ENCODE measurements at regions not wholly inside any gene's neighbourhood (a gene's known extent, or its start where the extent isn't known, plus 50 kb on each side); places are given as distances from the start of the nearest gene placed in this dataset.
A peak's percentile ranks its signal among the peaks of the same experiment; 100 is the strongest.

DNA sequence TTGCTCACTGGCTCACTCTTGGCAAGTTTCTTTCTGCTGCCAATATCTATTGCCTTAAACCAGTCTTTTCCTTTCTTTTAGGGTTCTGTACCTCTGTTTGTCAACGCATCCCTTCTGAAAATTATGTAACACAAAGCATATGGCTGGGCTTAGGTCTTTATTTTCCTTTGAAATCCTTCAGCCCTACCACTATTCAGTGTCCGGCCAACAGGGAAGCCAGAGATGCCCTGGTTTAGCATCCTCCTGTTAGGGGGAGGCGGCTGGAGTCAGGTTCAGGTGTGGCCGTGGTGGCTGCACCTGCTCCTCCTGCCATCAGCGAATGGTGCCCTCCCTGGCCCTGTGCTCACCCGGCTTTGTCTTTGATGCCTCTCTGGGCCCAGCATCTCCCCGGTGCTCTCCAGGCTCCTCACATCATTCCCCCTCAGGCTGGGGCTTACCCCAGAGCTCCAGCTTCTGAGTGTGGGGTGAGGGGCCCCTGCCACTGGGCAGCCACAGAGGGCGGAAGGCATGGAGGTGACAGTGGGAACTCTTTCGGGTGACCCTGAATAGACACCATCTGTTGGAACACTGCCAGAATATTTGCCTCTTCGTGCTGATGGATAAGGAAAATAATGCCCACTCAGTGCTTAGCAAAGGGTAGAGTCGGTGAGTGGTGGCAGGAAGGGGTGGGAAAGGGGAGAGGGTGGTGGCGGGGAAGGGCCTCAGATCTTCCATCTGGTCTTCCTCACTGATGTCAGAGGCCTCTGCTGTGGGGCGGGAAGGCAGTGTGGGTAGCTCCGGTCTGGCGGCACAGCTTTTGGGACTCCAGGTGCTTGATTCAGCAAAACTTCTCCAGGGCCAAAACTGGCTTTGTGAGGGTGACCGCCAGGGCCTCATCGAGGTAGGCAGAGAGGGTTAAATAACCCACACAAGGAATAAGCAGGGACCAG is 97.2 kb downstream of the DACT2 start:
- H2AFZ ChIP-seq (ENCODE audit: insufficient read depth, low read depth, low read length, poor library complexity, severe bottlenecking), result no peak overlapping the region
- H3K36me3 ChIP-seq (replicated peaks in 1 of 2; ENCODE audit: control insufficient read depth in 1 of 2, insufficient read depth in 2 of 2, low read length in 2 of 2), result no peaks in the 10 kb centered on the region
- no peak overlapping the region for H3K27ac ChIP-seq (ENCODE audit: low read depth in 1 of 2, low read length in 2 of 2)
- no peaks in the 10 kb centered on the region for H3K9me3 ChIP-seq (replicated peaks in 1 of 2; ENCODE audit: control insufficient read depth in 1 of 2, insufficient read depth in 1 of 2, low read length in 2 of 2)
- no peaks in the 10 kb centered on the region for H4K20me1 ChIP-seq (ENCODE audit: insufficient read depth, low read length)
- Mint-ChIP-seq H3K27ac (no peak overlapping the region), H3K9me3 (peaks cover 0 to 2% (median 0%) of the 10 kb centered on the region in 7 donors), H3K27me3 (ENCODE audit: low read depth in 3 of 3) (peaks cover 0 to 6% (median 2%) of the 10 kb centered on the region in 3 donors), H3K4me3 (no peak overlapping the region), H3K36me3 (no peaks in the 10 kb centered on the region), H3K4me1 (no peaks in the 10 kb centered on the region)
- intact Hi-C loops (cut with micrococcal nuclease), result no loop called here
- no peak overlapping the region for H3K4me3 ChIP-seq (replicated peaks in 1 of 3; ENCODE audit: low read depth in 2 of 3, low read length in 3 of 3)
- H3K4me2 ChIP-seq (replicated peaks; ENCODE audit: extremely low read depth, low read length, poor library complexity, severe bottlenecking), result no peak overlapping the region
- WGBS (ENCODE audit: insufficient coverage), result 90% methylated on average over 13 of the region's 17 CpGs
- no peak for DNase-seq
- H3K9ac ChIP-seq (ENCODE audit: insufficient read depth, low read length, poor library complexity, severe bottlenecking), result no peak overlapping the region
- H3K79me2 ChIP-seq (ENCODE audit: insufficient read depth, low read length), result no peaks in the 10 kb centered on the region
- H3K4me1 ChIP-seq (ENCODE audit: control insufficient read depth in 1 of 2, insufficient read depth in 2 of 2, low read length in 2 of 2), result no peaks in the 10 kb centered on the region
- H3K27me3 ChIP-seq (ENCODE audit: control insufficient read depth in 2 of 2, insufficient read depth in 2 of 2, low read length in 2 of 2), result no peaks in the 10 kb centered on the region
- TF ChIP-seq, protein P1, sequence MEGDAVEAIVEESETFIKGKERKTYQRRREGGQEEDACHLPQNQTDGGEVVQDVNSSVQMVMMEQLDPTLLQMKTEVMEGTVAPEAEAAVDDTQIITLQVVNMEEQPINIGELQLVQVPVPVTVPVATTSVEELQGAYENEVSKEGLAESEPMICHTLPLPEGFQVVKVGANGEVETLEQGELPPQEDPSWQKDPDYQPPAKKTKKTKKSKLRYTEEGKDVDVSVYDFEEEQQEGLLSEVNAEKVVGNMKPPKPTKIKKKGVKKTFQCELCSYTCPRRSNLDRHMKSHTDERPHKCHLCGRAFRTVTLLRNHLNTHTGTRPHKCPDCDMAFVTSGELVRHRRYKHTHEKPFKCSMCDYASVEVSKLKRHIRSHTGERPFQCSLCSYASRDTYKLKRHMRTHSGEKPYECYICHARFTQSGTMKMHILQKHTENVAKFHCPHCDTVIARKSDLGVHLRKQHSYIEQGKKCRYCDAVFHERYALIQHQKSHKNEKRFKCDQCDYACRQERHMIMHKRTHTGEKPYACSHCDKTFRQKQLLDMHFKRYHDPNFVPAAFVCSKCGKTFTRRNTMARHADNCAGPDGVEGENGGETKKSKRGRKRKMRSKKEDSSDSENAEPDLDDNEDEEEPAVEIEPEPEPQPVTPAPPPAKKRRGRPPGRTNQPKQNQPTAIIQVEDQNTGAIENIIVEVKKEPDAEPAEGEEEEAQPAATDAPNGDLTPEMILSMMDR (IDR thresholded peaks at IDR 0.05), result no peak

DNA sequence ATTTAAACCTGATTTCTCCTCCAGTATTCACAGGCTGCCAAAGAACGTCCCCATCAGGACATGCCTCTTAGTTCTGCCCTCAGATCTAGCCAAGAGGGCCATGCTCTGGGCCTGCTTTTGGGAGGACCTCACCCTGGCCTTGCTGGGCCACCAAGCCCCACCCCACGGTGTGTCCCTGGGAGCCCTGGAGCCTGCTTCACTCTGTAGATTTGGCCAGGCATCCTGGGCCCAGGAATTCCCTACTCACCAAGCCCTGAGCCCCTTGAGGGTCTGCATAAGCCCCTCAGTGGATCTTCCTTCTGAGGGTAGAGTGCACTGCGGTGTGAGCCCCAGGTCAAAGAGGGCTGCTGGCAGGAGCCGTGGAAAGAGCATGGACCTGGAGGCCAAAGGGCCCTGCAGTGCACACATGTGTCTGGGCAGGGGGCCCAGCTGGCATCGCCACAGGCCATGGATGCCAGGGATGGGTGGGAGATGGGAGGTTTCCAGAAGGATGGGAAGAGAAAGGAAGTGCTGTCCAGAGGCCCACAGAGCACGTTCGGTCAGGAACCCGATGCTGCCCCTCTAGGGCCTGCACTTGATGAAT is 98.0 kb downstream of the DACT2 start:
- Histone ChIP-seq H3K4me3 (replicated peaks in 1 of 3; ENCODE audit: low read depth in 2 of 3, low read length in 3 of 3) (no peak overlapping the region), H2AFZ (ENCODE audit: insufficient read depth, low read depth, low read length, poor library complexity, severe bottlenecking) (no peak overlapping the region), H3K9me3 (replicated peaks in 1 of 2; ENCODE audit: control insufficient read depth in 1 of 2, insufficient read depth in 1 of 2, low read length in 2 of 2) (no peaks in the 10 kb centered on the region), H3K27ac (ENCODE audit: low read depth in 1 of 2, low read length in 2 of 2) (no peak overlapping the region), H3K36me3 (replicated peaks in 1 of 2; ENCODE audit: control insufficient read depth in 1 of 2, insufficient read depth in 2 of 2, low read length in 2 of 2) (no peaks in the 10 kb centered on the region), H3K4me1 (ENCODE audit: control insufficient read depth in 1 of 2, insufficient read depth in 2 of 2, low read length in 2 of 2) (no peaks in the 10 kb centered on the region), H3K27me3 (ENCODE audit: control insufficient read depth in 2 of 2, insufficient read depth in 2 of 2, low read length in 2 of 2) (no peaks in the 10 kb centered on the region), H3K4me2 (replicated peaks; ENCODE audit: extremely low read depth, low read length, poor library complexity, severe bottlenecking) (no peak overlapping the region), H3K79me2 (ENCODE audit: insufficient read depth, low read length) (no peaks in the 10 kb centered on the region), H4K20me1 (ENCODE audit: insufficient read depth, low read length) (no peaks in the 10 kb centered on the region), H3K9ac (ENCODE audit: insufficient read depth, low read length, poor library complexity, severe bottlenecking) (no peak overlapping the region)
- no peak for DNase-seq
- no peaks in the 10 kb centered on the region for H3K4me1 Mint-ChIP-seq
- H3K4me3 Mint-ChIP-seq, result no peak overlapping the region
- peak overlapping the region in 1 of 7 donors; percentile 24 for H3K27ac Mint-ChIP-seq
- TF ChIP-seq, protein P1 (IDR thresholded peaks at IDR 0.05), result no peak
- H3K27me3 Mint-ChIP-seq (ENCODE audit: low read depth in 3 of 3), result peaks cover under 1 to 8% (median 2%) of the 10 kb centered on the region in 3 donors
- H3K9me3 Mint-ChIP-seq, result peaks cover 0 to 2% (median 0%) of the 10 kb centered on the region in 7 donors
- intact Hi-C loops (cut with micrococcal nuclease), result no loop called here
- WGBS (ENCODE audit: insufficient coverage), result 81% methylated on average over 8 of the region's 8 CpGs
- no peaks in the 10 kb centered on the region for H3K36me3 Mint-ChIP-seq

All from CD14-positive monocyte (primary cell).